Posterior vena cava (tissue), 2 donors: ENCODE measurements at regions not wholly inside any gene's neighbourhood (a gene's known extent, or its start where the extent isn't known, plus 50 kb on each side); places are given as distances from the start of the nearest gene placed in this dataset.

Source experiments
- DNase-seq: peaks from one replicate; pipeline ENCODE4 v3.0.0-alpha.2; 2020; ENCODE audit warnings: low spot score
- intact Hi-C, 2 donors: fragments of 100-400 bp; cut with DNase I; formaldehyde crosslinking; loops; one replicate each; pipeline versions ENCODE4 v1.14.1 to v1.14.2; 2022 to 2023
- donor health status: DM: yes; HTN: yes; CAD: no.
- donor health status: DM: yes; HTN: yes; CAD: no.

GRCh38 chr18:67608615-67609273, 92.2 kb upstream of the DSEL start:
- no peak for DNase-seq
- intact Hi-C loops: no loop called here

- no peak for DNase-seq
- intact Hi-C loops: no loop called here
Measured at GRCh38 chr18:67608191-67608590, 91.7 kb upstream of the DSEL start.

DNA sequence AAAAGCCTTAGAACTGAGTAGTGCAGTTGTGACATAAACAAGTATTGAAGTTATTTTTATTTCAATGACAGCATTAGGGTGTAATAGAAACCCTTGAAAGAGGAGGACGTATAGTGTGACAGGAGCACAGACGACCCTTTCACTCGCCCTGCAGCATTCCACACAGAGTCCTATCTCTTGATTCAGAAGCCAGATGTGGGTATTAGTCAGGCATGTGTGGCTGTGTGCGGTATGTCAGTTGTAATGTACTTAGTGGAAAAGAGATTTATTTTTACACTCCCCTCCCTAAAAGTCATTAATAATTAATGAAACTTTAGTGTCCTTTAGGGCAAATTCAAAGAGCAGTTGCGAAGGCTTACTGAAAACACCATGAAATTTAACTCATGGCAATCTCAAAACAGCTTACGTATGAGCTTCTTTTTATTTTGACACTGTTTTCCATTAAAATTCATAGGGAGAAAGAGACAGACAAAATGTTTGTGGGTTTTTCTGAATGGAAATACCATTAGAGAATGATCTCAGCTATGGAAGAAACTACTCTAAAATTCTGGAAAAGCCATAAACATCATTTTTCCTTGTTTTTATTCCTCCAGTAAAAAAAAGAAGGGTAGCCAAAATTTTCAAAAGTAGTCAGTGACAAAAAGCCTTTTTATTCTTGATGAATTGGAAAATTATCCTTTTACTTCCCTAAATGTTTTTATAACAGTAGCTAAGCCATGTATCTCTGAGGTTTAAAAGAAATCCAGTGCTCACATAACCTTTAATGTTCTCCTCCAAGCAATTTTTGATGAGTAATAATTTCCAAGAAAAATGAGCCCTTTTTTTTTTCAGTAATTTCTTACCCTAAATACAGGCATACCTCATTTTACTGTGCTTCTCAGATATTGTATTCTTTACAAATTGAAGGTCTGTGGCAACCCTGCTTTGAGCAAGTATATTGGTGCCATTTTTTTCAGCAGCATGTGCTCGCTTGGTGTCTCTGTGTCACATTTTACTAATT, 84.0 kb upstream of the DSEL start:
- intact Hi-C loops: no loop called here
- DNase-seq: no peak

- no peak for DNase-seq
- intact Hi-C loops: no loop called here
Measured at GRCh38 chr18:67599277-67599676, 82.8 kb upstream of the DSEL start.

GRCh38 chr18:67597759-67598158, 81.2 kb upstream of the DSEL start:
- no peak for DNase-seq
- intact Hi-C loops: no loop called here

DNA sequence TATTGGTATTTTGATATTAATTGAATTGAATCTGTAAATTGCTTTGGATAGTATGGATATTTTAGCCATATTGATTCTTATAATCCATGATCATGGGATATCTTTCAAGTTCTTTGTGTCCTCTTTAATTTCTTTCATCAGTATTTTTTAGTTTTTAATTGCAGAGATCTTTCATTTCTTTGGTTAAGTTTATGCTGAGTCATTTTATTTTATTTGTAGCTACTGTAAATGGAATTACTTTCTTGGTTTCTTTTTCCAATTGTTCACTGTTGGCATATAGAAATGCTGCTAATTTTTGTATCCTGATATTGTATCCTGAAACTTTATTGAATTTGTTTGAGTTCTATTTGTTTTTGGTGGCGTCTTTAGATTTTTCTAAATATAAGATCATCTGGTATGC, 79.5 kb upstream of the DSEL start:
- intact Hi-C loops: no loop called here

DNA sequence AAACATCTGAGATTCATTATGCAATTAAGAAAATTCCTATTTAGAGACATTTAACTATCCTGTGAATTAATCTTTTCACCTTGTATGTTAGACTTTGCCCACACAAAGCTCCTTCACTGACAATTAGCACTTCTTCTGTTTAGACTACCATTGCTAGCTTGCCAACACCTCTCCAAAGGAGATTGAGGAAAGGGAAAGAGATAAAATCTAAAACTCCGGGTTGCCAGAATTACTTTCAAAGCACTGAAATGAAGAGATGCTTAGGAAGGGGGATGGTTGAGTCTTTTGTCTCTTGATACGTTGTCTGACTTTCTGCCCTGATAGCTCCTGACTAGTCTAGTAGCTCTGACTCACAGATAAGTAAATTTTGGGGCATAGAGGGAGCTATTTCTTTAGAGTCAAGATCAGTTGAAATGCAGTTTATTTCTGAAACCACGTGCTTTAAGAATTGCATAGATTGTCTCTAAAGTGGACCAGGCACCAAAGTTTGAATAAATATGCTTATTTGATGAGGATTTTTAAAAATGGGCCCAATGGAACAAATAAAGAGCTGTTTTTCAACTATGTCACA, 74.1 kb upstream of the DSEL start:
- intact Hi-C loops: no loop called here
- DNase-seq: no peak

More for the DNA sequence above, 79.5 kb upstream of the DSEL start:
- DNase-seq: no peak

DNA sequence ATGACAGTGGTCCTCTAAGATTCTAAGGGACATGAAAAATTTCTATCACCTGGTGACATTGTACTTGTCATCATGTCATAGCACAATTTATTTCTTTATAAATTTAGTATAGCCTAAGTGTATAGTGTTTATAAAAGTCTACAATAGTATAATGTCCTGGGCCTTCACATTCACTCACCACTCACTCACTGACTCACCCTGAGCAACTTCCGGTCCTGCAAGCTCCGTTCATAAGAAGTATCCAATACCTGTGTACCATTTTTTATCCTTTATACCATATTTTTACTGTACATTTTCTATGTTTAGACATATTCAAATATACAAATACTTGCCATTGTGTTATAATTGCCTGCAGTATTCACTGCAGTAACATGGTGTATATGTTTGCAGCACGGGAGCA, 72.8 kb upstream of the DSEL start:
- DNase-seq: no peak
- intact Hi-C loops: no loop called here

- intact Hi-C loops: no loop called here
- no peak for DNase-seq
Measured at GRCh38 chr18:67586101-67586500, 69.6 kb upstream of the DSEL start.

GRCh38 chr18:67583621-67584020, 67.1 kb upstream of the DSEL start:
- DNase-seq: no peak
- intact Hi-C loops: no loop called here

GRCh38 chr18:67582488-67582887, 66.0 kb upstream of the DSEL start:
- no peak for DNase-seq
- intact Hi-C loops: no loop called here

- no peak for DNase-seq
Measured at GRCh38 chr18:67581178-67581577, 64.7 kb upstream of the DSEL start.

GRCh38 chr18:67577386-67577785, 60.9 kb upstream of the DSEL start:
- intact Hi-C loops: no loop called here
- DNase-seq: no peak

More at GRCh38 chr18:67581178-67581577, 64.7 kb upstream of the DSEL start:
- intact Hi-C loops: no loop called here

DNA sequence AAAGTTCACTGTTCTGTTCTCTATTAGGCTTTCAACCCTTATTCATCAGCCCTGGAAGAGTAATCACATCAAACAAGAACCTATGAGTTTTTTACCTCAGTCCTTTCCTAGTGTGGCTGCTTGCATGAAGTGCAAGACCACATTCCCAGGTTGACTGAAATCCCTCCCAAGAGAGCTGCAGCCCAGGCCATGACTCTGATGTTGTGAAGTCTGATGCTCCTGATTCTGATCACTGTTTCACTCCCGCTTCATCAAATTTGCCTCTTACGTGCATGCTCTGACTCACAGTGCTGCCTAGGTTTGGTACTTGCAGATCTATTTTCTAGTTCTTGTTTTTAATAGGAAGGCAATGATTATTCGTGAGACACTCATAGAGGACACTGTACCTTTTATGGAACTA, 58.2 kb upstream of the DSEL start:
- DNase-seq: no peak
- intact Hi-C loops: no loop called here

DNA sequence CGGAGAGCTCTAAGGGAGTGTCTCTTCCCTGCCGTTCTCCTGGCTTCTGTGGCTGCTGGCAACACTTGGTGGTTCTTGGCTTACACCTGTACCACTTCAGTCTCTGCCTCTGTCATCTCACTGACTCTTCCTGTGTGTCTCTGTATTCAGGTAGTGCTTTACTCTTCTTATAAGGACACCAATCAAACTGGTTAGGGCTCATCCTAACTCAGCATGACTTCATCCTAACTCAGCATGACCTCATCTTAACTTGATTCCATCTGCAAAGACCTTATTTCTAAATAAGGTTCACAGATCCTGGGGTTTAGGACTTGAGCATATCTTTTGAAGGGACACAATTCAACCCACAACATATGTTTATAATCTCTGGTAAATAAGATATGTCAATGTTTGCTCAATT, 51.6 kb upstream of the DSEL start:
- no peak for DNase-seq
- intact Hi-C loops: no loop called here
